Neural progenitor cell (in vitro differentiated cells): ENCODE measurements at regions not wholly inside any gene's neighbourhood (a gene's known extent, or its start where the extent isn't known, plus 50 kb on each side); places are given as distances from the start of the nearest gene placed in this dataset.

Experiments
- DNase-seq: peaks from one replicate; pipeline ENCODE4 v3.0.0-alpha.2; 2016; ENCODE audit warnings: low spot score
- H2AFZ ChIP-seq: fragments of 200-600 bp; sonication (generic); replicated peaks from 2 replicates; pipeline ENCODE4 v1.6.1; 2016; ENCODE audit warnings: antibody characterized with exemption
- H3F3A ChIP-seq: fragments of 200-600 bp; sonication (generic); 2 replicates; pipeline ENCODE4 v1.6.1; 2016; ENCODE audit warnings: antibody characterized with exemption, low read depth
- H3K27ac ChIP-seq: fragments of 200-600 bp; sonication (generic); 2 replicates; pipeline ENCODE4 v1.5.1; 2016; ENCODE audit warnings: mild to moderate bottlenecking
- H3K27me3 ChIP-seq: fragments of 200-600 bp; sonication (generic); 2 replicates; pipeline ENCODE4 v1.6.1; 2016; ENCODE audit warnings: mild to moderate bottlenecking, moderate library complexity
- H3K36me3 ChIP-seq: fragments of 200-600 bp; sonication (generic); 2 replicates; pipeline ENCODE4 v1.5.1; 2016
- H3K4me1 ChIP-seq: fragments of 200-600 bp; sonication (generic); 2 replicates; pipeline ENCODE4 v1.6.1; 2016; ENCODE audit warnings: mixed run types
- H3K4me2 ChIP-seq: fragments of 200-600 bp; sonication (generic); 2 replicates; pipeline ENCODE4 v1.6.1; 2016
- H3K4me3 ChIP-seq: fragments of 200-600 bp; sonication (generic); 2 replicates; pipeline ENCODE4 v1.5.1; 2016
- H3K79me2 ChIP-seq: fragments of 200-600 bp; sonication (generic); 2 replicates; pipeline ENCODE4 v1.6.1; 2016; ENCODE audit warnings: low read depth
- H3K9ac ChIP-seq: fragments of 200-600 bp; sonication (generic); 2 replicates; pipeline ENCODE4 v1.6.1; 2016
- H3K9me3 ChIP-seq: fragments of 200-600 bp; sonication (generic); 2 replicates; pipeline ENCODE4 v1.5.1; 2016; ENCODE audit warnings: low read depth
- H4K20me1 ChIP-seq: fragments of 200-600 bp; sonication (generic); 2 replicates; pipeline ENCODE4 v1.6.1; 2016; ENCODE audit warnings: low read depth
- H3K27ac Mint-ChIP-seq: 3 replicates; pipeline ENCODE4 v1.8.0; 2021; ENCODE audit warnings: mixed read lengths
- H3K27me3 Mint-ChIP-seq: 2 replicates; pipeline ENCODE4 v1.8.0; 2022; ENCODE audit warnings: low read depth, mild to moderate bottlenecking, inconsistent platforms, moderate library complexity, mixed read lengths; ENCODE audit not compliant: insufficient read depth
- H3K36me3 Mint-ChIP-seq: 3 replicates; pipeline ENCODE4 v1.8.0; 2021; ENCODE audit warnings: mixed read lengths
- H3K4me1 Mint-ChIP-seq: 3 replicates; pipeline ENCODE4 v1.8.0; 2021; ENCODE audit warnings: mixed read lengths
- H3K4me3 Mint-ChIP-seq: 3 replicates; pipeline ENCODE4 v1.8.0; 2021; ENCODE audit warnings: mild to moderate bottlenecking, moderate library complexity, mixed read lengths
- H3K9me3 Mint-ChIP-seq: 3 replicates; pipeline ENCODE4 v1.8.0; 2020; ENCODE audit warnings: mixed read lengths
- EZH2 ChIP-seq: fragments of 200-600 bp; sonication (generic); IDR thresholded peaks from 2 replicates; pipeline ENCODE4 v1.6.1; 2017; ENCODE audit warnings: antibody characterized with exemption, mild to moderate bottlenecking, moderate library complexity
- EZH2phosphoT487 ChIP-seq: fragments of 200-600 bp; sonication (generic); IDR thresholded peaks from 2 replicates; pipeline ENCODE4 v1.6.1; 2017; ENCODE audit warnings: antibody characterized with exemption
- TF ChIP-seq, protein P1 (sequence below): fragments of 200-600 bp; sonication (generic); IDR thresholded peaks from 2 replicates; pipeline ENCODE4 v1.5.1; 2017; ENCODE audit warnings: antibody characterized with exemption, mild to moderate bottlenecking

DNA sequence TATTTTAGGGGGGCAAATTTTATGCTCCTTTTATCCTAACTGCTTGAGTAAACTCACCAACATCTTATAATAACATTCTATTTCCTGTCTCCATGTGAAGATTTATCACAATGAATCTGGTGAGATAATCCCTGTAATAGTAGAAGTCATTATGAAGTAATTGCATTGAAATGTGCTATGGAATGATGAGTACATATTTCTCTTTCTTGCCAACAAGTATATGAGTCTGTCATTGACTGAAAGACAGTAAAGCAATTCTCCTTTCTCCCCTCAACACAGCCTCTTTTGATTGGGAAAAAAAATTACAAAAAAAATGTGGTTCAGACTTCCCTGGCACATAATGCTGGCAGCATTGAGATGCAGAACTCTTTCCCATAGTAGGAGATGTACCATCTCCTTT is 459.2 kb upstream of the RGMB start:
- H3K4me1 Mint-ChIP-seq = peaks cover 10% of the 10 kb centered on the region
- no peaks in the 10 kb centered on the region for H3K27me3 ChIP-seq
- H2AFZ ChIP-seq = no peak overlapping the region
- H3K36me3 ChIP-seq = no peaks in the 10 kb centered on the region
- H3K79me2 ChIP-seq = no peaks in the 10 kb centered on the region
- no peaks in the 10 kb centered on the region for H3K36me3 Mint-ChIP-seq
- no peak overlapping the region for H3K4me3 ChIP-seq
- no peak overlapping the region for H3K27ac ChIP-seq
- H3K9me3 Mint-ChIP-seq = no peaks in the 10 kb centered on the region
- peaks cover 9% of the 10 kb centered on the region for H3K4me1 ChIP-seq
- no peaks in the 10 kb centered on the region for H3K9me3 ChIP-seq
- TF ChIP-seq, protein P1, sequence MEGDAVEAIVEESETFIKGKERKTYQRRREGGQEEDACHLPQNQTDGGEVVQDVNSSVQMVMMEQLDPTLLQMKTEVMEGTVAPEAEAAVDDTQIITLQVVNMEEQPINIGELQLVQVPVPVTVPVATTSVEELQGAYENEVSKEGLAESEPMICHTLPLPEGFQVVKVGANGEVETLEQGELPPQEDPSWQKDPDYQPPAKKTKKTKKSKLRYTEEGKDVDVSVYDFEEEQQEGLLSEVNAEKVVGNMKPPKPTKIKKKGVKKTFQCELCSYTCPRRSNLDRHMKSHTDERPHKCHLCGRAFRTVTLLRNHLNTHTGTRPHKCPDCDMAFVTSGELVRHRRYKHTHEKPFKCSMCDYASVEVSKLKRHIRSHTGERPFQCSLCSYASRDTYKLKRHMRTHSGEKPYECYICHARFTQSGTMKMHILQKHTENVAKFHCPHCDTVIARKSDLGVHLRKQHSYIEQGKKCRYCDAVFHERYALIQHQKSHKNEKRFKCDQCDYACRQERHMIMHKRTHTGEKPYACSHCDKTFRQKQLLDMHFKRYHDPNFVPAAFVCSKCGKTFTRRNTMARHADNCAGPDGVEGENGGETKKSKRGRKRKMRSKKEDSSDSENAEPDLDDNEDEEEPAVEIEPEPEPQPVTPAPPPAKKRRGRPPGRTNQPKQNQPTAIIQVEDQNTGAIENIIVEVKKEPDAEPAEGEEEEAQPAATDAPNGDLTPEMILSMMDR = no peak
- TF ChIP-seq EZH2phosphoT487 (no peak), EZH2 (no peak)
- no peak overlapping the region for H3K9ac ChIP-seq
- H3F3A ChIP-seq = peaks cover 6% of the 10 kb centered on the region
- H3K4me3 Mint-ChIP-seq = no peak overlapping the region
- DNase-seq = no peak
- no peaks in the 10 kb centered on the region for H3K27me3 Mint-ChIP-seq
- no peaks in the 10 kb centered on the region for H4K20me1 ChIP-seq
- no peak overlapping the region for H3K27ac Mint-ChIP-seq
- no peak overlapping the region for H3K4me2 ChIP-seq

DNA sequence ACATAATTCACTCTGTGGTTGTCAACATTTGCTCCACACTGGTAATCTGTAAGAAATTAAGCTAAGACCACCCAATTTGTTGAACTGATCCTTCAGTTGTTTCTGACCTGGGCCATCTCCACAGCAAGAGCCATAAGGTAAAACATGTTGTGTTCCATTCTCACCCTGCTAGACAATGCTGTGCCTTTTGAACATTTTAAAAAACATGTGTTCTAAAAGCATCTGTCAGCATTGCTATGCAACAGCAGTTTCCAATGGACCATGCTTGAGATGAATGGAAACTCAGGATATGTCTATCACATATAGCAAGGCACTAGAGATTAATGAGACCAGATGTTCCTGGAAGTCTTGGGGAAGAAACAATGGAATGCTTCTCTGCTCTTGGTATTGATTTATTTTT is 455.1 kb upstream of the RGMB start:
- no peak for DNase-seq
- H3K27me3 ChIP-seq = no peaks in the 10 kb centered on the region

DNA sequence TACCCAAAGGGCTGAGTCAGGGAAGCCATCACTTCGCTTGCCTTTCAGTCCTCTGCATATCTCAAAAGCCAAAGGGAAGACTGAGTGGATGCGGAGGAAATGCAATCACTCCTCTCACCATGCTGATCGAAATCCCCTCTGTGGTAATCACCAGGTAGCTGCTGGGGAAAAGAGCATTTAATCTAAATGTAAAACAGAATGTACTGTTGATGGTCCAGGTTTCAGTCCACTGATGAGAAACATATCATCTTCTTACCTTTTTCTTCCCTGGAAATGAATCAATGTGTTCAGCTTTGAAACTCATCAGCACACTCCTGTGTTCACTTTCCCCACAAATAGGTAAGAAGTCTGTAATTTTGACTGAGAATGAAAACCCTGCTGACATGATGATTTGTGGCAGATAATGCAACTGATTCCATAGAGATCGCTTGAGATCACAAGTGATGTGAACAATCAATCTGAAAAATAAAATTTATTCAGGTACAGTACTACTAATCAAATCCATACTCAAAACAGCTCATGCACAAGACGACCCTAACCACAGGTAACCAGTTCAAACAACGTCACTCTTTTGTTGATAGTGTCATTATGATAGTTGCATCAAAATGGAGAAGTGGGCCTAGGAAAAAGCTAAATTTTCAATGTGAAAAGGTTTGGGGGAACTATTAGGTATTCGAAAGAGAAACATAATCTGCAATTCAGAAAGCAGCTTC is 454.0 kb upstream of the RGMB start:
- H3K4me3 ChIP-seq = no peak overlapping the region
- no peaks in the 10 kb centered on the region for H4K20me1 ChIP-seq
- no peaks in the 10 kb centered on the region for H3K79me2 ChIP-seq
- H3K4me2 ChIP-seq = no peak overlapping the region
- H3K9me3 ChIP-seq = no peaks in the 10 kb centered on the region
- Mint-ChIP-seq H3K27ac (no peak overlapping the region), H3K4me1 (no peaks in the 10 kb centered on the region), H3K27me3 (no peaks in the 10 kb centered on the region), H3K9me3 (no peaks in the 10 kb centered on the region), H3K4me3 (no peak overlapping the region), H3K36me3 (no peaks in the 10 kb centered on the region)
- peak overlapping the region; percentile 31 for H2AFZ ChIP-seq
- no peaks in the 10 kb centered on the region for H3K4me1 ChIP-seq
- TF ChIP-seq EZH2 (no peak), EZH2phosphoT487 (no peak)
- TF ChIP-seq, protein P1 = no peak
- H3K9ac ChIP-seq = no peak overlapping the region
- H3K27me3 ChIP-seq = no peaks in the 10 kb centered on the region
- H3K27ac ChIP-seq = no peak overlapping the region
- no peaks in the 10 kb centered on the region for H3F3A ChIP-seq
- no peak for DNase-seq
- no peaks in the 10 kb centered on the region for H3K36me3 ChIP-seq

More for the DNA sequence above, 455.1 kb upstream of the RGMB start:
- no peak overlapping the region for H2AFZ ChIP-seq
- no peaks in the 10 kb centered on the region for H3K27me3 Mint-ChIP-seq
- H3K9me3 Mint-ChIP-seq = no peaks in the 10 kb centered on the region
- TF ChIP-seq, protein P1 = no peak
- TF ChIP-seq EZH2 (no peak), EZH2phosphoT487 (no peak)
- H3K9me3 ChIP-seq = no peaks in the 10 kb centered on the region
- no peak overlapping the region for H3K9ac ChIP-seq
- H3K36me3 ChIP-seq = no peaks in the 10 kb centered on the region
- no peaks in the 10 kb centered on the region for H3F3A ChIP-seq
- H3K27ac Mint-ChIP-seq = no peak overlapping the region
- no peak overlapping the region for H3K4me2 ChIP-seq
- no peaks in the 10 kb centered on the region for H3K4me1 Mint-ChIP-seq
- no peak overlapping the region for H3K4me3 Mint-ChIP-seq
- no peaks in the 10 kb centered on the region for H3K4me1 ChIP-seq
- H4K20me1 ChIP-seq = no peaks in the 10 kb centered on the region
- no peak overlapping the region for H3K4me3 ChIP-seq
- H3K27ac ChIP-seq = no peak overlapping the region
- H3K36me3 Mint-ChIP-seq = no peaks in the 10 kb centered on the region
- no peaks in the 10 kb centered on the region for H3K79me2 ChIP-seq
